ENCODE measurements at regions not wholly inside any gene's neighbourhood (a gene's known extent, or its start where the extent isn't known, plus 50 kb on each side); places are given as distances from the start of the nearest gene placed in this dataset.
A peak's percentile ranks its signal among the peaks of the same experiment; 100 is the strongest.

GRCh38 chr4:143046454-143046853, 138.3 kb upstream of the USP38 start:
- Histone ChIP-seq H3K9me3 (no peaks in the 10 kb centered on the region), H3K27ac (no peak overlapping the region), H3K36me3 (no peaks in the 10 kb centered on the region), H3K4me3 (no peak overlapping the region), H3K4me1 (no peaks in the 10 kb centered on the region), H3K27me3 (no peaks in the 10 kb centered on the region)
- no peak for DNase-seq
- TF ChIP-seq POLR2A (IDR thresholded peaks at IDR 0.05) (no peak), CTCF (IDR thresholded peaks at IDR 0.05) (no peak)

DNA sequence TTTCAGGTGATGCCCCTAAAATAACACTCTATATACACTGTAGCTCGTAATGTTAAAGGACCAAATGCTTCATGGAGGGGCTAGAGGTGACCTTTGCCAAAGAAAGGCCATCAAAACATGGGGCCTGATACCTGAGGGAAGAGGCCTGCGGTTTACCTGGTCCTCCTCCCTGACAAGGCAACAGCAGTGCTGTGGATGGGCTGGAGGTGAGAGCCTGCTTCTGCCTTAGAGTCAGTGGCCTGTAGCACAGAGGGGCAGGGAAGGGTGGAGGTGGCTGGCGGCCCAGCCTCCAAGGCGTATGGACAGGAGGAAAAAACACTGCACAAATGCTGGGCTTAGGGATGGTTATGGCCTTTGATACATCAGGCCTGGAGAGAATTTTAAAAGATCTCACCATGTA, 137.8 kb upstream of the USP38 start:
- Histone ChIP-seq H3K9me3 (no peaks in the 10 kb centered on the region), H3K27ac (no peak overlapping the region), H3K27me3 (no peaks in the 10 kb centered on the region), H3K36me3 (no peaks in the 10 kb centered on the region), H3K4me1 (no peaks in the 10 kb centered on the region), H3K4me3 (no peak overlapping the region)
- TF ChIP-seq CTCF (IDR thresholded peaks at IDR 0.05) (no peak), POLR2A (IDR thresholded peaks at IDR 0.05) (no peak)
- DNase-seq, result no peak

DNA sequence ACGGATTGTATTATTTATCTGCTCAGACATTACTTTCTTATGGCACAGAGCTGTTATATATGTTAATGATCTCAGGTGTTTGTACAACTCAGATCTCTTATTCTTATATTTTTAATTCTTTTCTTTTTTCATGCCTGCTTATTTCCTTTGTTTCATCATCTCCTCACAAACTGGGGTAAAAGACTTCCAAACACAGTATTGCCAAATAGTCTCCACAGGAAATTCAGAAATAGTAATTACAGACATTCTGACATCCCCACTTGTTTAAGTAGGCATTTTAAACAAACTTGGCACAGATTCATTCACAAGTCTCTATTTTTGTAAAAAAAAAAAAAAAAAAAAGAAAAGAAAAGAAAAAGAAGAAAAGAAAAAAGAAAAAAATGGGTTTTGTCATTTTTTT, 129.7 kb upstream of the USP38 start:
- Histone ChIP-seq H3K4me3 (no peak overlapping the region), H3K36me3 (no peaks in the 10 kb centered on the region), H3K27me3 (no peaks in the 10 kb centered on the region), H3K4me1 (no peaks in the 10 kb centered on the region), H3K27ac (no peak overlapping the region), H3K9me3 (no peaks in the 10 kb centered on the region)
- TF ChIP-seq CTCF (IDR thresholded peaks at IDR 0.05) (no peak), POLR2A (IDR thresholded peaks at IDR 0.05) (no peak)
- DNase-seq, result no peak

DNA sequence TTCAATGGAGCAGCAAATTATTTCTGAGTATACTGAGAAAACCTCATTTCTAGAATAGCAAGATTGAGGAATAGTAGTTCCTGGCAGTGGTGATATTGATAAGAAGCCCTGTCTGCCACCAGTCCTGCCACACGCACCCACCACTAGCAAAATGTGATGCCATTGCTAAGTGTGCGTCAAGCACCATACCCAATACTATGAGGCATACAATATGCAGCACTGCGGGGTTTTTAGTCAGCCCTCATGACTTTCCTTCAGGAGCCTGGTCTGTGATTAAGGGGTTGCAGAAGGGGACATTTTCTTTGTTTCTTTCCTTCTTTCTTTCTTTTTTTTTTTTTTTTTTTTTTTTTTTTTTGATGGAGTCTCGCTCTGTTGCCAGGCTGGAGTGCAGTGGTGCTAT, 128.7 kb upstream of the USP38 start:
- no peak for DNase-seq
- Histone ChIP-seq H3K27ac (no peak overlapping the region), H3K9me3 (no peaks in the 10 kb centered on the region), H3K4me1 (no peaks in the 10 kb centered on the region), H3K4me3 (no peak overlapping the region), H3K27me3 (no peaks in the 10 kb centered on the region), H3K36me3 (no peaks in the 10 kb centered on the region)
- TF ChIP-seq CTCF (IDR thresholded peaks at IDR 0.05) (no peak), POLR2A (IDR thresholded peaks at IDR 0.05) (no peak)

DNA sequence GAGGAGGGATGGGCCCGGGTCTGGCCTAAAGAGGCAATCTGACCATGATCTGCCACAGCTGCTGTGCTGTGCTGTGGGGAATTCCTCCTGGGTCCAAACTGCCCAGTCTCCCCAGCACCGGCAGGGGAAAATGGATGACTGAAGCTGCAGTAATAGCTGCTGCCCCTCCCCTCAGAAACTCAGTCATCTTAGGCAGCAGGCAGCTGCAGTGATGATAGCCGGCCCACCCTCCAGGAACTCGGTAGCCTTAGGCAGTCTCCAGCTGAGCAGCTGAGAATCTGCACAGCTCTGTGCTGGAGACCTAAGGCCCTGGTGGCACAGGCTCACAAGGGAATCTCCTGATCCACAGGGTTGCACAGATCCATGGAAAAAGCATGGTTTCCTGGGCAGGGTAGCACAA, 113.4 kb upstream of the USP38 start:
- Histone ChIP-seq H3K27ac (no peak overlapping the region), H3K9me3 (no peaks in the 10 kb centered on the region), H3K27me3 (no peaks in the 10 kb centered on the region), H3K4me3 (no peak overlapping the region), H3K4me1 (no peaks in the 10 kb centered on the region), H3K36me3 (no peaks in the 10 kb centered on the region)
- TF ChIP-seq POLR2A (IDR thresholded peaks at IDR 0.05) (no peak), CTCF (IDR thresholded peaks at IDR 0.05) (no peak)
- no peak for DNase-seq

DNA sequence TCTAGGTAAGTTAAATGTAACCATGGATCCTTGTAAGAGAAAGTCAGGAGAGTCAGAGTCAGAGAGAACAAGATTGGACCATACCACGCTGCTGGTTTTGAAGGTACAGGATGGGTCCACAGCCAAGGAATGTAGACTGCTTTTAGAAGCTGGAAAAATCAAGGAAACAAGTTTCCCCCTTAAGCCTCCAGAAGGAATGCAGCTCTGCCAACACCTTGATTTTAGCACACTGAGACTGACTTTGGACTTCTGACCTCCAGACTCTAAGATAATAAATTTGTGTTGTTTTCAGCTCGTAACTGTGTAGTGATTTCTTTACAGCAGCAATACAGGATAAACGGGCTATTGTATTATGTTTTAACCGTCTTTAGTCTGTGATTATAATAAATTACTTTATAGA, 108.0 kb upstream of the USP38 start:
- TF ChIP-seq POLR2A (IDR thresholded peaks at IDR 0.05) (no peak), CTCF (IDR thresholded peaks at IDR 0.05) (no peak)
- H3K27ac ChIP-seq, result peak overlapping the region in 2 of 4 donors; percentile 25 to 37
- no peak for DNase-seq
- H3K4me1 ChIP-seq, result no peaks in the 10 kb centered on the region
- no peaks in the 10 kb centered on the region for H3K9me3 ChIP-seq
- H3K4me3 ChIP-seq, result no peak overlapping the region
- H3K27me3 ChIP-seq, result no peaks in the 10 kb centered on the region
- H3K36me3 ChIP-seq, result no peaks in the 10 kb centered on the region
